GM19395 (cell line): ENCODE measurements at regions not wholly inside any gene's neighbourhood (a gene's known extent, or its start where the extent isn't known, plus 50 kb on each side); places are given as distances from the start of the nearest gene placed in this dataset.
A peak's percentile ranks its signal among the peaks of the same experiment; 100 is the strongest.
"Not testable (repeated sequence)": the region's sequence is repeated elsewhere in the genome, so short reads cannot be mapped to it uniquely, and the experiment has no call there.

Experiments used
- ATAC-seq: cut with Tn5 transposase; IDR thresholded peaks from one replicate; pipeline ENCODE4 v1.9.1; 2021; ENCODE audit warnings: mild to moderate bottlenecking, moderate library complexity; ENCODE audit not compliant: unreplicated experiment

DNA sequence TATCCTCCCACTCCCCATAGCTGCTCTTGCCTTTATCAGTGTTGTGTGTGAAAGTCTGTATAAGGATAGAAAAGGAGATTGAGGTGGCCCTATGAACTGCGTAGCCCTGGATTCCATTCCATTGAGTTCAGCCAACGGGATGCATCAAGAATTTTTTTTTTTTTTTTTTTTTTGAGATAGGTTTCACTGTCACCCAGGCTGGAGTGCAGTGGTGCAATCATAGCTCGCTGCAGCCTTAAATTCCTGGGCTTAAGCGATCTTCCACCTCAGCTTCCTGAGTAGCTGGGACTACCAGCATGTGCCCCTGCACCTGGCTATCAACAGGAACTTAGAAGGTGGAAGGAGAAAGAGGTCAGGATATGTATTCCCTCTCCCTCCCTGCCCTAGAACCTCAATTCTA lies 187.2 kb upstream of the SPRY1 start:
- no peak for ATAC-seq

- ATAC-seq = no peak
These were observed 181.1 kb upstream of the SPRY1 start for GRCh38 chr4:123215536-123215935.

GRCh38 chr4:123216543-123216942 lies 180.1 kb upstream of the SPRY1 start:
- ATAC-seq = no peak

- no peak for ATAC-seq
These were observed 179.6 kb upstream of the SPRY1 start for GRCh38 chr4:123216946-123217345.

GRCh38 chr4:123217664-123218063 lies 178.9 kb upstream of the SPRY1 start:
- no peak for ATAC-seq

- no peak for ATAC-seq
These were observed 177.6 kb upstream of the SPRY1 start for GRCh38 chr4:123218981-123219380.

- no peak for ATAC-seq
These were observed 167.3 kb upstream of the SPRY1 start for GRCh38 chr4:123229286-123229685.

DNA sequence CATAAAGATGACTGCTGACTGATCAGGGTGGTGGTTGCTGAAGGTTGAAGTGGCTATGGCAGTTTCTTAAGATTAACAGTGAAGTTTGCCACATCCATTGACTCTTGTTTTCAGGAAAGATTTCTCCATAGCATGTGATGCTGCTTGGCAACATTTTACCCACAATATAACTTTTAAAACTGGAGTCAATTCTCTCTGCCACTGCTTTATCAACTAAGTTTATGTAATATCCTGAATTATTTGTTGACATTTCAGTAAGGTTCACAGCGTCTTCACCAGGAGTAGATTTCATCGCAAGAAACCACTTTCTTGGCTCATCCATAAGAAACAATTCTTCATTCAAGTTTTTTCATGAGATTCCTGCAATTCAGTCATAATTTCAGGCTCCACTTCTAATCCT lies 166.5 kb upstream of the SPRY1 start:
- ATAC-seq = no peak

DNA sequence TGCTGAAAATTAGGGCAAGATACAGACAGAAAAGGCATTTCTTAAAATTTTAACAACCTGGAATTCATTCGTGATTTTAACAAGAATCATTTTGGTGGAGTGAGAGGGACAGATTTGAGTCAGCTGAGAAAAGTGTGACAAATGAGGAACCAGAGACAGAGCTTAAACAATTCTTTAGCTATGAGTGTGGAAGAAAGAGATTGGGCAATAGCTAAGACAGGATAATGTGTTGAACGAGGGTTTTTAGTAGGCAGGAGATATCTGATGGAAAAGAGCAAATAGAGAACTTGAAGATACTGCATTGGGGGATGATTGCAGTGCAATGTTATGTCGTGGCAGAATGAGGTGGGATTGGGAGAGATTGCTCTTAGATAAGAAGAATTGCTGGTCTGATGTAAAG lies 164.2 kb upstream of the SPRY1 start:
- ATAC-seq = no peak

GRCh38 chr4:123233136-123233768 lies 163.3 kb upstream of the SPRY1 start:
- no peak for ATAC-seq

- ATAC-seq = no peak
These were observed 161.6 kb upstream of the SPRY1 start for GRCh38 chr4:123234955-123235354.

DNA sequence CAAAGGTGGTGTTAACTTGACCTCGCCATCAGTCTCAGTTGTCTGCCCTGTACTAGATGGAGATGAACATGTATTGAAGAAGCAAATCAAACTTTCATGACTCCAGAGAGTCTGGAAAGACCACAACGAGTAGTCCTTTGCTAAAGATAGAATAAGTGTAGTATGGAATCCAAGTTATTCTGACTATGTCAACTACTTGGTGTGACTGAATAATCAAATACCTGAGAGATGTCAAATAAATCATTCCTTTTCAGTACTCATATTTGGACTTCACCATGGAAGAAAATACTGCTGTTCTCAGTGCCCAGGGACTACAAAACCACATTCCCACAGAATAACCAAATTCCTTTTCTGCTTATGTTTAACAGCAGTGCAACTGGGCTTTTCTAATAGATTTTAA lies 161.2 kb upstream of the SPRY1 start:
- ATAC-seq = no peak

- no peak for ATAC-seq
These were observed 160.0 kb upstream of the SPRY1 start for GRCh38 chr4:123236606-123237005.

DNA sequence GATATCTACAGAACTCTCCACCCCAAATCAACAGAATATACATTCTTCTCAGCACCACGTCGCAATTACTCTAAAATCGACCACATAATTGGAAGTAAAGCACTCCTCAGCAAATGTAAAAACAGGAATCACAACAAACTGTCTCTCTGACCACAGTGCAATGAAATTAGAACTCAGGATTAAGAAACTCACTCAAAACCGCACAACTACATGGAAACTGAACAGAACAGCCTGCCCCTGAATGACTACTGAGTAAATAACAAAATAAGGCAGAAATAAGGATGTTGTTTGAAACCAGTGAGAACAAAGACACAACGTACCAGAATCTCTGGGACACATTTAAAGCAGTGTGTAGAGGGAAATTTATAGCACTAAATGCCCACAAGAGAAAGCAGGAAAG lies 156.3 kb upstream of the SPRY1 start:
- not testable (repeated sequence) for ATAC-seq

DNA sequence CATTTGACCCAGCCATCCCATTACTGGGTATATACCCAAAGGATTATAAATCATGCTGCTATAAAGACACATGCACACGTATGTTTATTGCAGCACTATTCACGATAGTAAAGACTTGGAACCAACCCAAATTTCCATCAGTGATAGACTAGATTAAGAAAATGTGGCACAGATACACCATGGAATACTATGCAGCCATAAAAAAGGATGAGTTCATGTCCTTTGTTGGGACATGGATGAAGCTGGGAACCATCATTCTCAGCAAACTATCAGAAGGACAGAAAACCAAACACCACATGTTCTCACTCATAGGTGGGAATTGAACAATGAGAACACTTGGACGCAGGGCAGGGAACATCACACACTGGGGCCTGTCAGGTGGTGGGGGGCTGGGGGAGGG lies 153.4 kb upstream of the SPRY1 start:
- not testable (repeated sequence) for ATAC-seq

DNA sequence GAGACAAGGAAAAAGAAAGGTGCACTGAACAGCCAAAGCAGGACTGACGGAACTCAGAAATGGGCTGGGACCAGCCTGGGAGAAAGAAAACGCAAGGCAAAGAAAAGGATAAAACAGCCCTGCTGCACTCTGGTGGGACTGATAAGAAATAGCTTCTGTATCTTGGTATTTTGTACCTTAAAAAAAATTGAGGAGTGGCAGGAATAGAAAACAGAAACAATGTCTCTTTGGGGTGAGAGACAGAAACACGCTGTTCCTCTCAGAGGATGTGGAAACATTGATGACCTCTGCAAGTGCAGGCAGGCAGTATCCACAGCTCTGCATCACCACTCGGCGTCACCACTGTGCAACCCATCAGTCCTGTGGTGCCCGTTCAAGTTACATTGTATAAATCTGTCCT lies 152.5 kb upstream of the SPRY1 start:
- peak; percentile 82 for ATAC-seq

DNA sequence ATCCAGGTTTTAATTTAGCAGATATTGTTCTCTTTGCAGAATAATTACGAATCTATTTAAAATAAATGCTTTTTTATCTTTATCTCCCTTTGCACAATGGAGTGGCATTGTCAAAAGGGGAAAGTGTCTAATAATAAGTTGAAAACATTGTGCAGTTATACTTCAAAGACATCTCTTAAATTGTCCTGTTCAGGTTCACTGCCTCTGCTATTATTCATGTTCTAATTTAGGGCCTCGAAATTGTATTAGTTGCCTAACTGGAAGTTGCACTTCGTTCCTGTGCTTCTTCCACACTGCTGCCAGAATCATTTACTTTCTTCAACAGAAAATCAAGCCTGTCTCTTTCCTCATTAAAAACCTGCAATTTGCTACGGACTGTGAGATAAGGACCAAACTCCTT lies 150.5 kb upstream of the SPRY1 start:
- ATAC-seq = no peak

- ATAC-seq = no peak
These were observed 148.4 kb upstream of the SPRY1 start for GRCh38 chr4:123248085-123248659.

DNA sequence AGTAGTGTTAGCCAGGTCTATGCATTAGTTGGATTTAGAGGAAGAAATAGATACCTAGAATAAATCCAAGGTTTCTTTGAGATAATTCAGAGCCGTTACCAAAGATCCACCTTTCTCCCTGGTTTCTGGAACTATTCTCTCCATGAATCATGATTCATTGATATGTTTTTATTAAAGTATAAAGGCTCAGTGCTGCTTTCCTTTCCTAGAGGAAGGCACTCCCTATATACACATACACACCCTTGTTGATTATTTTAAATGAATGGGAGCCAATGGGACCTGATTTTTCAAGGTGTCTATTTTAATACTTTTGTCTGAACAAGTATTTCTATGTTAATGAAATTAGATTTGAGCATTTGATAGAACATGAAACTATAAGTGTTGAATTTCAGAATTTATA lies 146.8 kb upstream of the SPRY1 start:
- no peak for ATAC-seq

GRCh38 chr4:123250843-123251242 lies 145.8 kb upstream of the SPRY1 start:
- ATAC-seq = no peak

DNA sequence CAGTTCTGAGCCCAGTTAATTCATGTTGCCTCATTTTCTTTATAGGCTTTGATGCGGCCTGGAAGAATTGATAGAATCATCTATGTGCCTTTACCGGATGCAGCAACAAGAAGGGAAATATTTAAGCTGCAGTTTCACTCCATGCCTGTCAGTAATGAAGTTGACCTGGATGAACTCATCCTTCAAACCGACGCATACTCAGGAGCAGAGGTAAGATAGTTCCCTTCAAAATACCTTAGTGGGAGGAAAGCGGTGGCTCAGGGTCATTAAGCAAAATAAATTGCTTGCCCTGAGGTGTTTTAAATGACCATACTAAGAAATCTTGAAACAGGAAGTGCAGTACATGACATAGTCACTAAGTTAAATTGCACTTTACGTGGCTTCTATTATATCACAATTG lies 140.6 kb upstream of the SPRY1 start:
- ATAC-seq = no peak

GRCh38 chr4:123256901-123257300 lies 139.7 kb upstream of the SPRY1 start:
- ATAC-seq = no peak

GRCh38 chr4:123257591-123257990 lies 139.0 kb upstream of the SPRY1 start:
- ATAC-seq = no peak
